ENCODE measurements at regions not wholly inside any gene's neighbourhood (a gene's known extent, or its start where the extent isn't known, plus 50 kb on each side); places are given as distances from the start of the nearest gene placed in this dataset.

GRCh38 chr10:113445736-113446135 lies 107.1 kb upstream of the HABP2 start:
- no peak for DNase-seq (ENCODE audit: extremely low spot score)
- CTCF ChIA-PET: no interaction called here
- POLR2A ChIA-PET: no interaction called here
- TF ChIP-seq SP1 (IDR thresholded peaks at IDR 0.05): no peak
- no peak for TF ChIP-seq CTBP1 (IDR thresholded peaks at IDR 0.05; ENCODE audit: borderline replicate concordance)
- no peak for TF ChIP-seq BHLHE40 (IDR thresholded peaks at IDR 0.05; ENCODE audit: borderline replicate concordance)
- TF ChIP-seq ELF4 (IDR thresholded peaks at IDR 0.05): no peak
- TF ChIP-seq FOXM1 (IDR thresholded peaks at IDR 0.05; ENCODE audit: borderline replicate concordance): no peak
- TF ChIP-seq PKNOX1 (IDR thresholded peaks at IDR 0.05): no peak
- TF ChIP-seq ZNF384 (IDR thresholded peaks at IDR 0.05): no peak
- TF ChIP-seq FOXA1 (IDR thresholded peaks at IDR 0.05): no peak

- CTCF ChIA-PET: no interaction called here
- TF ChIP-seq HDGF (IDR thresholded peaks at IDR 0.05; ENCODE audit: borderline replicate concordance) (no peak), ELF4 (IDR thresholded peaks at IDR 0.05) (no peak), ARNT (IDR thresholded peaks at IDR 0.05) (no peak), FOXK2 (IDR thresholded peaks at IDR 0.05) (no peak), FOXA1 (IDR thresholded peaks at IDR 0.05) (no peak), CTBP1 (IDR thresholded peaks at IDR 0.05; ENCODE audit: borderline replicate concordance) (no peak), PKNOX1 (IDR thresholded peaks at IDR 0.05) (no peak)
Measured at GRCh38 chr10:113446739-113447138, 106.1 kb upstream of the HABP2 start.

GRCh38 chr10:113447278-113447677 lies 105.6 kb upstream of the HABP2 start:
- TF ChIP-seq BHLHE40 (IDR thresholded peaks at IDR 0.05; ENCODE audit: borderline replicate concordance): no peak
- no peak for TF ChIP-seq SP1 (IDR thresholded peaks at IDR 0.05)
- no peak for TF ChIP-seq FOXM1 (IDR thresholded peaks at IDR 0.05; ENCODE audit: borderline replicate concordance)
- no peak for TF ChIP-seq HDGF (IDR thresholded peaks at IDR 0.05; ENCODE audit: borderline replicate concordance)
- no peak for TF ChIP-seq L3MBTL2 (conservative IDR thresholded peaks at IDR 0.05)
- no peak for TF ChIP-seq LEF1 (IDR thresholded peaks at IDR 0.05; ENCODE audit: borderline replicate concordance)
- TF ChIP-seq ELF4 (IDR thresholded peaks at IDR 0.05): no peak
- TF ChIP-seq FOXA1 (IDR thresholded peaks at IDR 0.05): no peak
- DNase-seq (ENCODE audit: extremely low spot score): no peak
- POLR2A ChIA-PET: interaction anchor here (0.7 kb wide), 1 partner anchor 17 kb away, joined by 3 read pairs; no protein-coding TSS in a partner anchor
- CTCF ChIA-PET: no interaction called here

More at GRCh38 chr10:113446739-113447138, 106.1 kb upstream of the HABP2 start:
- DNase-seq (ENCODE audit: extremely low spot score): no peak
- POLR2A ChIA-PET: no interaction called here

- DNase-seq (ENCODE audit: extremely low spot score): no peak
- ChIA-PET POLR2A (no interaction called here), CTCF (no interaction called here)
- TF ChIP-seq NFRKB (IDR thresholded peaks at IDR 0.05) (no peak), ELF4 (IDR thresholded peaks at IDR 0.05) (no peak), TARDBP (IDR thresholded peaks at IDR 0.05) (no peak), CTBP1 (IDR thresholded peaks at IDR 0.05; ENCODE audit: borderline replicate concordance) (no peak), SUZ12 (IDR thresholded peaks at IDR 0.05) (no peak), SP1 (IDR thresholded peaks at IDR 0.05) (no peak), FOXK2 (IDR thresholded peaks at IDR 0.05) (no peak), HDGF (IDR thresholded peaks at IDR 0.05; ENCODE audit: borderline replicate concordance) (no peak), ZNF384 (IDR thresholded peaks at IDR 0.05) (no peak), LEF1 (IDR thresholded peaks at IDR 0.05; ENCODE audit: borderline replicate concordance) (no peak), FOXA1 (IDR thresholded peaks at IDR 0.05) (no peak), PKNOX1 (IDR thresholded peaks at IDR 0.05) (no peak), L3MBTL2 (conservative IDR thresholded peaks at IDR 0.05) (no peak), ARNT (IDR thresholded peaks at IDR 0.05) (no peak), BHLHE40 (IDR thresholded peaks at IDR 0.05; ENCODE audit: borderline replicate concordance) (no peak), FOXM1 (IDR thresholded peaks at IDR 0.05; ENCODE audit: borderline replicate concordance) (no peak)
Measured at GRCh38 chr10:113449006-113449695, 103.7 kb upstream of the HABP2 start.

- no peak for DNase-seq (ENCODE audit: extremely low spot score)
- CTCF ChIA-PET: interaction anchor here (1.2 kb wide), 1 partner anchor 8 kb away, joined by 3 read pairs; no protein-coding TSS in a partner anchor
- POLR2A ChIA-PET: no interaction called here
- no peak for TF ChIP-seq SP1 (IDR thresholded peaks at IDR 0.05)
- no peak for TF ChIP-seq BHLHE40 (IDR thresholded peaks at IDR 0.05; ENCODE audit: borderline replicate concordance)
- no peak for TF ChIP-seq ARNT (IDR thresholded peaks at IDR 0.05)
- TF ChIP-seq FOXM1 (IDR thresholded peaks at IDR 0.05; ENCODE audit: borderline replicate concordance): no peak
- TF ChIP-seq TARDBP (IDR thresholded peaks at IDR 0.05): no peak
- no peak for TF ChIP-seq NFRKB (IDR thresholded peaks at IDR 0.05)
Measured at GRCh38 chr10:113450046-113450804, 102.6 kb upstream of the HABP2 start.

- POLR2A ChIA-PET: no interaction called here
- TF ChIP-seq SP1 (IDR thresholded peaks at IDR 0.05) (no peak), CTBP1 (IDR thresholded peaks at IDR 0.05; ENCODE audit: borderline replicate concordance) (no peak), FOXA1 (IDR thresholded peaks at IDR 0.05) (no peak), LEF1 (IDR thresholded peaks at IDR 0.05; ENCODE audit: borderline replicate concordance) (no peak), ARNT (IDR thresholded peaks at IDR 0.05) (no peak), FOXM1 (IDR thresholded peaks at IDR 0.05; ENCODE audit: borderline replicate concordance) (no peak), FOXK2 (IDR thresholded peaks at IDR 0.05) (no peak), L3MBTL2 (conservative IDR thresholded peaks at IDR 0.05) (no peak), ZNF384 (IDR thresholded peaks at IDR 0.05) (no peak), TARDBP (IDR thresholded peaks at IDR 0.05) (no peak), PKNOX1 (IDR thresholded peaks at IDR 0.05) (no peak), BHLHE40 (IDR thresholded peaks at IDR 0.05; ENCODE audit: borderline replicate concordance) (no peak), HDGF (IDR thresholded peaks at IDR 0.05; ENCODE audit: borderline replicate concordance) (no peak), ELF4 (IDR thresholded peaks at IDR 0.05) (no peak), SUZ12 (IDR thresholded peaks at IDR 0.05) (no peak), NFRKB (IDR thresholded peaks at IDR 0.05) (no peak)
- DNase-seq (ENCODE audit: extremely low spot score): no peak
- CTCF ChIA-PET: interaction anchor here (1.2 kb wide), 1 partner anchor 9 kb away, joined by 3 read pairs; no protein-coding TSS in a partner anchor
Measured at GRCh38 chr10:113450906-113451305, 101.9 kb upstream of the HABP2 start.

Data from HEK293T (cell line).